Hepatocyte (in vitro differentiated cells): ENCODE measurements at regions not wholly inside any gene's neighbourhood (a gene's known extent, or its start where the extent isn't known, plus 50 kb on each side); places are given as distances from the start of the nearest gene placed in this dataset.

Experiments used
- DNase-seq: peaks from one replicate; pipeline ENCODE4 v3.0.0-alpha.2; 2016; ENCODE audit warnings: low spot score
- H2AFZ ChIP-seq: fragments of 200-600 bp; sonication (generic); 2 replicates; pipeline ENCODE4 v1.6.0; 2016; ENCODE audit warnings: antibody characterized with exemption, mild to moderate bottlenecking
- H3K27ac ChIP-seq: fragments of 200-600 bp; sonication (generic); 2 replicates; pipeline ENCODE4 v1.5.1; 2016; ENCODE audit warnings: mild to moderate bottlenecking
- H3K27me3 ChIP-seq: fragments of 200-600 bp; sonication (generic); 2 replicates; pipeline ENCODE4 v1.6.1; 2016
- H3K36me3 ChIP-seq: fragments of 200-600 bp; sonication (generic); replicated peaks from 2 replicates; pipeline ENCODE4 v1.5.1; 2016; ENCODE audit warnings: low read depth; ENCODE audit not compliant: insufficient read depth
- H3K4me1 ChIP-seq: fragments of 200-600 bp; sonication (generic); 2 replicates; pipeline ENCODE4 v1.5.1; 2016; ENCODE audit warnings: mild to moderate bottlenecking, moderate library complexity; ENCODE audit not compliant: insufficient read depth
- H3K4me2 ChIP-seq: fragments of 200-600 bp; sonication (generic); 2 replicates; pipeline ENCODE4 v1.6.0; 2016
- H3K4me3 ChIP-seq: fragments of 200-600 bp; sonication (generic); 2 replicates; pipeline ENCODE4 v1.5.1; 2016; ENCODE audit warnings: mild to moderate bottlenecking
- H3K79me2 ChIP-seq: fragments of 200-600 bp; sonication (generic); 2 replicates; pipeline ENCODE4 v1.6.0; 2017; ENCODE audit warnings: mild to moderate bottlenecking
- H3K9me2 ChIP-seq: fragments of 200-600 bp; sonication (generic); replicated peaks from 2 replicates; pipeline ENCODE4 v1.6.0; 2017; ENCODE audit warnings: mild to moderate bottlenecking; ENCODE audit not compliant: insufficient read depth
- H3K9me3 ChIP-seq: fragments of 200-600 bp; sonication (generic); 2 replicates; pipeline ENCODE4 v1.5.1; 2016; ENCODE audit warnings: low read depth, mild to moderate bottlenecking
- H4K20me1 ChIP-seq: fragments of 200-600 bp; sonication (generic); 2 replicates; pipeline ENCODE4 v1.6.0; 2016; ENCODE audit warnings: mild to moderate bottlenecking; ENCODE audit not compliant: insufficient read depth, poor library complexity, severe bottlenecking
- EZH2 ChIP-seq: fragments of 200-600 bp; sonication (generic); IDR thresholded peaks from 2 replicates; pipeline ENCODE4 v1.6.1; 2016; ENCODE audit warnings: antibody characterized with exemption, mild to moderate bottlenecking, borderline replicate concordance
- EZH2phosphoT487 ChIP-seq: fragments of 200-600 bp; sonication (generic); IDR thresholded peaks from one replicate; pipeline ENCODE4 v1.6.1; 2018; ENCODE audit warnings: antibody characterized with exemption, mild to moderate bottlenecking, low read depth, moderate library complexity; ENCODE audit not compliant: unreplicated experiment, severe bottlenecking
- WGBS: methylation state at CpG from one replicate; pipeline ENCODE4 v1.1.6; 2016; ENCODE audit warnings: low lambda C conversion rate; ENCODE audit errors: missing lambda C conversion rate; 5-methylcytosine and 5-hydroxymethylcytosine counted together
- TF ChIP-seq, protein P1 (sequence below): fragments of 200-600 bp; sonication (generic); IDR thresholded peaks from 2 replicates; pipeline ENCODE4 v1.5.1; 2016; ENCODE audit warnings: antibody characterized with exemption, mild to moderate bottlenecking; ENCODE audit not compliant: poor library complexity

DNA sequence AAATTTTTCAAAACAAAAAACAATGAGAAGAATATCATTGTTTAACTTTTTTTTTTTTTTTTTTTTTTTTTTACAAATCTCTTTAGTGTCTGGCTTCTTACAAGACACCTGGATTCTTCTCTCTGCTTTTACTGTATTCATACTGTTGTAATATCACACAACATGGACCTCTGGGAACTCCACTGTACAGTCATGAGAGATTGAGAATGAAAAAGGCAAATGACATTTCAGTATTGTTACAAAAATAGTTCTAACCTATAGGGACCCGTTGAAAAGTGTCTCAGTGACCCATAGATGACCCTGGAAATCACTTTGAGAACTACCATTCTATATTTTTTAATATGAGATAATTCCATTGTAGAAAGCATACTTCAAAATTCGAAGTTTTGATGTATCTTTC, 124.4 kb downstream of the SLIT2 start:
- Histone ChIP-seq H3K9me2 (no peaks in the 10 kb centered on the region), H3K79me2 (no peaks in the 10 kb centered on the region), H3K9me3 (no peaks in the 10 kb centered on the region), H3K4me3 (no peak overlapping the region), H3K36me3 (no peaks in the 10 kb centered on the region), H2AFZ (no peak overlapping the region), H3K4me1 (no peaks in the 10 kb centered on the region), H4K20me1 (no peaks in the 10 kb centered on the region), H3K27me3 (no peaks in the 10 kb centered on the region), H3K4me2 (no peak overlapping the region), H3K27ac (no peak overlapping the region)
- WGBS = 83% methylated on average over 2 of the region's 2 CpGs
- no peak for DNase-seq
- TF ChIP-seq EZH2 = no peak

DNA sequence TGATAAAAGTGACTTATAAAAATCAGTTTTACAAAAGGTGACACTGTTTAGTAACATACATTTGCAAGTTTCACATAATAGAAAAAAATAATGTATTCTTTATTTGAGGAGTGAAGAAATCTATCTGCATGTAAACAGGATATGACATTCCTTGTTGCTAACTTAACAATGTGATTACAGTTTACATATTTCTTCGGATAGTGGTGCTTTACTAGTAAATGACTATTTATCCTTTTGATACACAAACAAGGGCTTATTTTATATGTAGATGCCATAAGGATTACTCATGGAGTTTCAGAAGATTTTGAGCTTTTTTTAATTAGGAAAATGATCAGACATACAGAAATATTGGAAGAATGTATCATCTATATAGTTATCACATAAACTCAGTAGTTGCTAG, 126.5 kb downstream of the SLIT2 start:
- TF ChIP-seq EZH2 = no peak
- no peak for TF ChIP-seq EZH2phosphoT487
- no peaks in the 10 kb centered on the region for H4K20me1 ChIP-seq
- H3K27me3 ChIP-seq = no peaks in the 10 kb centered on the region
- H2AFZ ChIP-seq = no peak overlapping the region
- H3K4me2 ChIP-seq = no peak overlapping the region
- no peaks in the 10 kb centered on the region for H3K79me2 ChIP-seq
- 63% methylated on average over 1 of the region's 1 CpG for WGBS
- no peaks in the 10 kb centered on the region for H3K9me3 ChIP-seq
- H3K9me2 ChIP-seq = no peaks in the 10 kb centered on the region
- no peak overlapping the region for H3K4me3 ChIP-seq
- DNase-seq = no peak
- H3K36me3 ChIP-seq = no peaks in the 10 kb centered on the region
- H3K4me1 ChIP-seq = no peaks in the 10 kb centered on the region
- no peak overlapping the region for H3K27ac ChIP-seq

DNA sequence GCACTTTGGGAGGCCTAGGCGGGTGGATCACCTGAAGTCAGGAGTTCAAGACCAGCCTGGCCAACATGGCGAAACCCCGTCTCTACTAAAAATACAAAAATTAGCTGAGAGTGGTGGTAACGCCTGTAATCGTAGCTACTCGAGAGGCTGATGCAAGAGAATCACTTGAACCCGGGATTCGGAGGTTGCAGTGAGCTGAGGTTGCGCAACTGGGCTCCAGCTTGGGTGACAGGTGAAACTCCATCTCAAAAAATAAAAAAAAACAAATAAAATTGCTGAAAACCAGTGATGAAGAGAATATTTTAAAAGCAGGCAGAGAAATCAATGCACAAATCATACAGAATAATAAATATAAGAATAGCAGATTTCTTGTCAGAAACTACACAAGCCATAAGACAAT, 129.3 kb downstream of the SLIT2 start:
- Histone ChIP-seq H3K36me3 (no peaks in the 10 kb centered on the region), H3K27me3 (no peaks in the 10 kb centered on the region), H3K9me2 (no peaks in the 10 kb centered on the region), H3K27ac (no peak overlapping the region), H3K4me3 (no peak overlapping the region), H3K4me2 (no peak overlapping the region), H3K4me1 (no peaks in the 10 kb centered on the region), H3K9me3 (no peaks in the 10 kb centered on the region), H2AFZ (no peak overlapping the region), H4K20me1 (no peaks in the 10 kb centered on the region), H3K79me2 (no peaks in the 10 kb centered on the region)
- WGBS = 92% methylated on average over 9 of the region's 9 CpGs
- DNase-seq = no peak
- TF ChIP-seq EZH2 (no peak), EZH2phosphoT487 (no peak)
- TF ChIP-seq, protein P1, sequence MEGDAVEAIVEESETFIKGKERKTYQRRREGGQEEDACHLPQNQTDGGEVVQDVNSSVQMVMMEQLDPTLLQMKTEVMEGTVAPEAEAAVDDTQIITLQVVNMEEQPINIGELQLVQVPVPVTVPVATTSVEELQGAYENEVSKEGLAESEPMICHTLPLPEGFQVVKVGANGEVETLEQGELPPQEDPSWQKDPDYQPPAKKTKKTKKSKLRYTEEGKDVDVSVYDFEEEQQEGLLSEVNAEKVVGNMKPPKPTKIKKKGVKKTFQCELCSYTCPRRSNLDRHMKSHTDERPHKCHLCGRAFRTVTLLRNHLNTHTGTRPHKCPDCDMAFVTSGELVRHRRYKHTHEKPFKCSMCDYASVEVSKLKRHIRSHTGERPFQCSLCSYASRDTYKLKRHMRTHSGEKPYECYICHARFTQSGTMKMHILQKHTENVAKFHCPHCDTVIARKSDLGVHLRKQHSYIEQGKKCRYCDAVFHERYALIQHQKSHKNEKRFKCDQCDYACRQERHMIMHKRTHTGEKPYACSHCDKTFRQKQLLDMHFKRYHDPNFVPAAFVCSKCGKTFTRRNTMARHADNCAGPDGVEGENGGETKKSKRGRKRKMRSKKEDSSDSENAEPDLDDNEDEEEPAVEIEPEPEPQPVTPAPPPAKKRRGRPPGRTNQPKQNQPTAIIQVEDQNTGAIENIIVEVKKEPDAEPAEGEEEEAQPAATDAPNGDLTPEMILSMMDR = no peak

DNA sequence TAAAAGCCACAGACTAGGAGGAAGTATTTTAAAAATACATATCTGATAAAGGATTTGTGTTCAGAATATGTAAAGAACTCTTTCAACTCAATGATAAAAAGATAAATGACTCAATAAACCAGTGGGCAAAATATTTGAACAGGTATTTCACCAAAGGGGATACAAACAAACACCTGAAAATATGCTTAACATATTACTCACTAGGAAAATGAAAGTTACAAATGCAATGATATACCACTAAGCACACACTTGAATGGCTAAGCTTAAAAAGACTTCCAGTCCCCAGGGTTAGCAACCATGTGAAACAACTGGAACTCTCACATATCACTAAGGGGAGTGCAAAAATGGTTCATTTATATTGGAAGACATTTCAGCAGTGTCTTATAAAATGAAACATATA, 131.6 kb downstream of the SLIT2 start:
- no peak for DNase-seq
- no peak for TF ChIP-seq EZH2
- TF ChIP-seq, protein P1 = no peak
- TF ChIP-seq EZH2phosphoT487 = no peak
- no peaks in the 10 kb centered on the region for H3K79me2 ChIP-seq

DNA sequence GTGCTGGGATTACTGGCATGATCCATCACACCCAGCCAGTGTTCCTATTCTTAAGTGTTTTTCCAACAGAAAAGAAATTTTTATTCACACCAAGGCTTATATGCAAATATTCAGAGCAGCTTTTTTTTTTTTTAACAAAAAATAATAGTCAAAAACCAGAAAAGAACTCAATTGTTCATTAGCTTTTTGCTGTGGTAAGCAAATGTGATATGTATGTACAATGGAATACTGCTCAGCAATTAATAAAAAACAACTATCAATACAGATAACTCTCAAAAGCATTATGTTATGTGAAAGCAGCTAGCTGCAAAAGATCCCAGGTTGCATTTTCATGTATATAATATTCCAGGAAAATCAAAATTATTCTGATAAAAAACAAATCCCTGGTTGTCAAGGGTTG, 132.3 kb downstream of the SLIT2 start:
- H3K9me3 ChIP-seq = no peaks in the 10 kb centered on the region
- H3K4me3 ChIP-seq = no peak overlapping the region
- DNase-seq = no peak
- TF ChIP-seq, protein P1 = no peak
- TF ChIP-seq EZH2 (no peak), EZH2phosphoT487 (no peak)
- H3K36me3 ChIP-seq = no peaks in the 10 kb centered on the region
- no peaks in the 10 kb centered on the region for H3K27me3 ChIP-seq
- no peak overlapping the region for H2AFZ ChIP-seq
- no peaks in the 10 kb centered on the region for H3K79me2 ChIP-seq
- H3K27ac ChIP-seq = no peak overlapping the region
- H4K20me1 ChIP-seq = no peaks in the 10 kb centered on the region
- H3K4me1 ChIP-seq = no peaks in the 10 kb centered on the region
- H3K4me2 ChIP-seq = no peak overlapping the region
- no peaks in the 10 kb centered on the region for H3K9me2 ChIP-seq

More for the DNA sequence above, 131.6 kb downstream of the SLIT2 start:
- H3K36me3 ChIP-seq = no peaks in the 10 kb centered on the region
- no peak overlapping the region for H3K4me2 ChIP-seq
- H2AFZ ChIP-seq = no peak overlapping the region
- no peaks in the 10 kb centered on the region for H3K27me3 ChIP-seq
- no peak overlapping the region for H3K4me3 ChIP-seq
- H4K20me1 ChIP-seq = no peaks in the 10 kb centered on the region
- H3K4me1 ChIP-seq = no peaks in the 10 kb centered on the region
- no peak overlapping the region for H3K27ac ChIP-seq
- no peaks in the 10 kb centered on the region for H3K9me2 ChIP-seq
- no peaks in the 10 kb centered on the region for H3K9me3 ChIP-seq
